ENCODE measurements at regions not wholly inside any gene's neighbourhood (a gene's known extent, or its start where the extent isn't known, plus 50 kb on each side); places are given as distances from the start of the nearest gene placed in this dataset.
"Not testable (repeated sequence)": the region's sequence is repeated elsewhere in the genome, so short reads cannot be mapped to it uniquely, and the experiment has no call there.

GRCh38 chr4:1549638-1550035 lies 134.5 kb downstream of the FAM53A start:
- no peaks in the 10 kb centered on the region for H3K9me3 ChIP-seq (ENCODE audit: low read length)
- peaks cover 19% of the 10 kb centered on the region for H3K27me3 ChIP-seq (ENCODE audit: insufficient read depth, low read length)
- no peaks in the 10 kb centered on the region for H3K4me1 ChIP-seq (ENCODE audit: insufficient read depth, low read length)
- no peak overlapping the region for H2AFZ ChIP-seq (ENCODE audit: low read depth, low read length)
- H3K36me3 ChIP-seq (ENCODE audit: insufficient read depth, low read length): no peaks in the 10 kb centered on the region
- no peak overlapping the region for H3K4me3 ChIP-seq (ENCODE audit: low read length)

DNA sequence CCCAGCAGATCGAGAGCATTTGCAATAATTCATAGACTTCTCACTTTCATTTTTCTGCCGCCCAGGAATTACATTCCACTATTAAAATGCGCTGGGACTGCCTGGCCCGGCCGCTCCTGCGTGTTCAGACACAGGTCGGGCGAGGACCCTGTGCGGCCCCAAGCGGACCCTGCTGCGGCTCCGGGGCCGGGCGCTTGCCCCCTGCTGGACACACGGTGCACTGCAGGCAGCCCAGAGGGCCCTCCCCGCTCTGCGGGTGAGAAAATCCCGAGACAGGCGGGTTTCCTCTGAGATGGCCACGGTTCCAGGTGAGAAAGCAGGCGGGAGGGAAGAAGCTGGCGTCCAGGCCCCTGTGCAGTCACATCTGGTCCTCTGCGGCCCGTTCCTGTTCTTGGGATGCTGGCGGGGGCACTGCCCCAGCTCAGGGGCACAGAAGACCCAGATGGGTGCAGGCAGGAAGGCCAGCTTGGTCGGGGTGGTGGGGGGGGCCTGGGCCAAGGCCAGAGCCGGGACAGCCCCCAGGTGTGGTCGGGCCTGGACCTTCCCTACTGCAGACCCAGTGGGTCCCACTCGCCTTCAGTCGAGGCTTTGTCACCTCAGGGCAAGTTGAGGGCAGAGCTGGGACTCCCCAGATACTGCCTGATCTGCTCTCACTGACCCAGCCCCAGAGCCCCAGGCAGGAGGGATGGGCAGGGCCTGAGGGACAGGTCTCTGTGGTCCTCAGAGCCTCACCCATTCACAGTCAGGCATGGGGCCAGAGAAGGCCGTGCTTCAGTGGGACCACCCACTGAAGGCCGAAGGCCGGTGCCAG lies 135.1 kb downstream of the FAM53A start:
- H3K4me1 ChIP-seq (ENCODE audit: insufficient read depth, low read length); H3K9me3 ChIP-seq (ENCODE audit: low read length); H2AFZ ChIP-seq (ENCODE audit: low read depth, low read length); H3K4me3 ChIP-seq (ENCODE audit: low read length); H3K36me3 ChIP-seq (ENCODE audit: insufficient read depth, low read length): not testable (repeated sequence)
- H3K27me3 ChIP-seq (ENCODE audit: insufficient read depth, low read length): peaks cover 22% of the 10 kb centered on the region

DNA sequence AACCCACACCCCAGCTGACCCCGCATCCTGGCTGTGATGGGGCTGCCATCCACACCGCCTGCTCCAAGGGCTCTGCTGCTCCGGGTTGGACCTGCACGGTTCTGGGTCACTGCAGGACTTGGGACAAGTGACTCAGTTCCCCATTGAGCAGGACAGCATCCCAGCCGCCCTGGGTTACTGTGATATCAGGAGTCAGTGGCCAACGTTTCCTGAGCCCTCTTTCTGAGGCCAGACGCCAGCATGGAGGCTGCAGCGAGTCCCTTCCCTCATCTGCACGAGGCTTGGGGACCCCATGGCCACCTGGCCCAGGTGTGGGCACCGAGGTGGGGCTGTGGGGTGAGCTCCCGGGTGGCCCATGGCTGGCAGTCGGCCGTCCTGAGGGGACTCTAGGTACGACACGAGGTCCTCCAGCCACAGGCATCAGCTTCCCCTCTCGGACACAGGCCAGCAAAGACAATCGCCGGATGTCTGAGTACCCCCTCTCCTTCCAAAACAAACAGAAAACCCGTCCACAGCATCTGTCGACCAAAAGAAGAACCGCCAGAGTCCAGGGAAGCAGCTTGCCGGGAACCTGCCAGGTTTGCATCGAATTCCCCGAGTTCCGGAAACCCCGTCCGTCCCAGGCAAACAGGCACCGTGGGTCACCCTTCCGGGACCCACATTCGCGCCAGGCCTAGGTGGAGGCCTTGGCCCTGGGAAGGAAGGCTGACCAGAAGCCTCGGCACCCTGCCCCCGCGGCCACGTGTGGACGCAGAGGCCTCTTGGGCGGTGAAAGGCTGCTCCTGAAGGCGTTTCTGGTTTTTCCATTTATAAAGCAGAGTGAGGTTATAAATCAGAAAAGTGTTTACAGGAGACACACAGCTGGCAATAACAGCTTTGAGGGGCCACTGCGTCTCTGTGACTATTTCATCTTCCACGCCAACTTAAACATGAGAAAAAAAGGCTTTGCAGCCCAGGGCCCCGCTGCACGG lies 136.0 kb downstream of the FAM53A start:
- H3K4me3 ChIP-seq (ENCODE audit: low read length): no peak overlapping the region

DNA sequence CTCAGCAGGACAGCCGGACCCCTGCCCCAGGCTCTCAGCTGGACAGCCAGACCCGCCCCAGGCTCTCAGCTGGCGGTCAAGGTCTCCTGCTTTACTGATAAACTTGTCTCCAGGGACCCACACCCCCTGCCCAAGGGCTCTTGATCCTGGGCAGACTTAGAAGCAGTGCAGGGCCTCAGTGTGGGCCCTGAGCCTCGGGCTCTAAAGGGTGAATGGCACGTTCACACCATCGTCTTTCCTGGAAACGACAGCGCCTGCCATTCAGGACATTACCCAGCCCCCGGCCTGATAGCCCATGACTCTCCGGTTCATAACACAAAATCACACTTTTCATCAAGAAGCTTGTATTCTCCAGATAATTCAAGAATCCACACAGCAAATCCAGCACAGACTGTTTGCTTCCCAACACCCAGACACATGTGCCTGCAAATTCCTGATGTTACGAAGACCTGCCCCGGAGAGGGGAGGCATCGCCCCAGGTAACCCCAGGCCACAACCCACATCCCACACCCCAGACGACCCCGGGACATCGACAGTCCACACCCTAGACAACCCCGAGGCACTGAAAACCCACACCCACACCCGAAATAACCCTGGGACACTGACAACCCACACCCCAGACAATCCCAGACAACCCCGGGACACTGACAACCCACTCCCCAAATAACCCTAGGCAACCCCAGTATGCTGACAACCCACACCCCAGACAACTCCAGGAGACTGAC lies 136.8 kb downstream of the FAM53A start:
- Histone ChIP-seq H3K36me3 (ENCODE audit: insufficient read depth, low read length) (no peaks in the 10 kb centered on the region), H3K4me1 (ENCODE audit: insufficient read depth, low read length) (no peaks in the 10 kb centered on the region), H3K27me3 (ENCODE audit: insufficient read depth, low read length) (peaks cover 38% of the 10 kb centered on the region), H3K9me3 (ENCODE audit: low read length) (no peaks in the 10 kb centered on the region), H3K4me3 (ENCODE audit: low read length) (no peak overlapping the region), H2AFZ (ENCODE audit: low read depth, low read length) (no peak overlapping the region)

More for the DNA sequence above, 136.0 kb downstream of the FAM53A start:
- H2AFZ ChIP-seq (ENCODE audit: low read depth, low read length): no peak overlapping the region
- H3K4me1 ChIP-seq (ENCODE audit: insufficient read depth, low read length): no peaks in the 10 kb centered on the region
- no peaks in the 10 kb centered on the region for H3K36me3 ChIP-seq (ENCODE audit: insufficient read depth, low read length)
- no peaks in the 10 kb centered on the region for H3K9me3 ChIP-seq (ENCODE audit: low read length)
- peaks cover 29% of the 10 kb centered on the region for H3K27me3 ChIP-seq (ENCODE audit: insufficient read depth, low read length)

DNA sequence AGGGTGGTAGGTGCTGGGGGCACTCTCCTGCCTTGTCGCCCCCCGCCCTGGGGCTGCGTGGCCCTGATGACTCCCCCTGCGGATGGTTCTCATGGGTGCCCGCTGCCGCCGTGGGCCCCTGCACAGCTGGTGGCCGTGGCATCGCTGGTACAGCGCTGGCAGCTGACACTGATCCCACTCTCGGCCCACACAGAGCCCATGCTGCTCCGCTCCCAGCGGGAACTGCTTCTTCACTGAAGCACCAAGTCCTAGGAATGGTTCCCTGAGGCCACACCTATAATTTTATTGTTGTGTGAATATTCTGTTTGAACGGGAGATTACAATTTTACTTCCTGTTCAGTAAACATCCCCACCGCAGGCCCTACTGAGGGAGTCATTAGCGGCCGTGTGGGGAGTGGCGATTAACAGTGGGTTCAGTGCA lies 138.6 kb upstream of the NKX1-1 start:
- Histone ChIP-seq H3K4me3 (ENCODE audit: low read length) (no peak overlapping the region), H3K36me3 (ENCODE audit: insufficient read depth, low read length) (no peaks in the 10 kb centered on the region), H3K27me3 (ENCODE audit: insufficient read depth, low read length) (peaks cover 55% of the 10 kb centered on the region), H2AFZ (ENCODE audit: low read depth, low read length) (no peak overlapping the region), H3K9me3 (ENCODE audit: low read length) (no peaks in the 10 kb centered on the region), H3K4me1 (ENCODE audit: insufficient read depth, low read length) (no peaks in the 10 kb centered on the region)

GRCh38 chr4:1544435-1544834 lies 138.2 kb upstream of the NKX1-1 start:
- H3K27me3 ChIP-seq (ENCODE audit: insufficient read depth, low read length): peaks cover 57% of the 10 kb centered on the region
- not testable (repeated sequence) for H3K9me3 ChIP-seq (ENCODE audit: low read length); H3K4me3 ChIP-seq (ENCODE audit: low read length); H3K4me1 ChIP-seq (ENCODE audit: insufficient read depth, low read length); H2AFZ ChIP-seq (ENCODE audit: low read depth, low read length); H3K36me3 ChIP-seq (ENCODE audit: insufficient read depth, low read length)

GRCh38 chr4:1543976-1544375 lies 137.7 kb upstream of the NKX1-1 start:
- Histone ChIP-seq H3K36me3 (ENCODE audit: insufficient read depth, low read length) (no peaks in the 10 kb centered on the region), H3K9me3 (ENCODE audit: low read length) (no peaks in the 10 kb centered on the region), H3K4me3 (ENCODE audit: low read length) (no peak overlapping the region), H3K4me1 (ENCODE audit: insufficient read depth, low read length) (no peaks in the 10 kb centered on the region), H2AFZ (ENCODE audit: low read depth, low read length) (no peak overlapping the region), H3K27me3 (ENCODE audit: insufficient read depth, low read length) (peaks cover 62% of the 10 kb centered on the region)

DNA sequence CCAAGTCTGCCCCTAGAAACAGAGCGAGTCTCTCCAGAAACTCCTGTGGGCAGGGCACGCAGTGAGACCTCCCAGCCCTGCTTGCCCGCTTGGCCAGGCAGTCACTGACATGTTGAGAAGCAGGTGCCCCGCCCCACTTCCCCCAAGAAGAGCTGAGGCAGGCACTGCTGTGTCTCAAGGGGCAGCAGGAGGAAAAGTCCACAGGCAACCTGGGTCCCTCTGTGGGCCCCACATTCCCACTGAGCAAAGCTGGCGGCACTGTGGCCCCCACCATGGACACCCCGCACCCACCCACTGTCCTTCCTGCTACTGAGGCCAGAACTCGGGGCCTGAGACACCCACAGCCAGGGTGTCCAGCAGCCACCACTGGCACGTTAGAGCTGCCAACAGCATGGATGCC lies 137.3 kb upstream of the NKX1-1 start:
- Histone ChIP-seq H3K4me3 (ENCODE audit: low read length) (no peak overlapping the region), H2AFZ (ENCODE audit: low read depth, low read length) (no peak overlapping the region), H3K36me3 (ENCODE audit: insufficient read depth, low read length) (no peaks in the 10 kb centered on the region), H3K27me3 (ENCODE audit: insufficient read depth, low read length) (peaks cover 63% of the 10 kb centered on the region), H3K4me1 (ENCODE audit: insufficient read depth, low read length) (no peaks in the 10 kb centered on the region), H3K9me3 (ENCODE audit: low read length) (no peaks in the 10 kb centered on the region)

DNA sequence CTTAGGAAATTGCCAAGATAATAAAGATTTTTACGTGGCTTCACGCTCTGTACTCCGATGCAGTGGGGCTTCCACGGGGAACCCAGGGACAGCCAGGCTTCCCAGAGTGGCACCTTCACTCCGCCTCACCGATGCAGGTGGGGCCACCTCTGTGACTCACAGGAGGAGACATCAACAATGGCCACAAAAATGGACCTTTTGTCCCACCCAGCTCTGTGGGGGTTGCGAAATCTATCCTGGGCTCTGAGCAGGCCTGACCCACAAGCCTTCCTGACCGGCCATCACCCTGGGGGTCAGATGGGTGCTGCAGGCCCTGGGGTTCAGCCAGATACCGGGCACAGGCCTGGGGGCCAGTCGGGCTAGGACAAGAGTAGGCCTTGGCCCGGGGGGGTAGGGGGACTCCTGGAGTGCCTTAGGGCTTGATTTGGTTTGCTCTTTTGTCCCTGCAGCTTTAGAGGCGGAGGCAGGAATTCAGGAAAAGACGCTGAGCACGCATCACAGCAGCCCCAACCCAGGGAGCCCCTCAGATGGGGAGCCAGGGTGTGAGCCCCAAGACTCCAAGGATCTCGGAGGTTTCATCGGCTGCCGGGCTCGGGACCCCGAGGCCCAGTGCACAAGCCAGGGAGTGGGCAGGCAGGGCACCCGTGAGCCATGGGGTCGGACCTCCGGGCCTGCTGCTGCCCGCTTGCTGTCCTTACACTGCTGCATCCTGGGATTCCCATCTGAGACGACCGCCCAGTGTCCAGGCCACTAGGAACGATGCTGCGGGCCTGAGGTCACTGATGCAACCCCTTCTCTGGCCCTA lies 136.5 kb upstream of the NKX1-1 start:
- Histone ChIP-seq H3K4me3 (ENCODE audit: low read length) (no peak overlapping the region), H3K4me1 (ENCODE audit: insufficient read depth, low read length) (no peaks in the 10 kb centered on the region), H2AFZ (ENCODE audit: low read depth, low read length) (no peak overlapping the region), H3K9me3 (ENCODE audit: low read length) (no peaks in the 10 kb centered on the region), H3K36me3 (ENCODE audit: insufficient read depth, low read length) (no peaks in the 10 kb centered on the region), H3K27me3 (ENCODE audit: insufficient read depth, low read length) (peaks cover 54% of the 10 kb centered on the region)

- H3K4me3 ChIP-seq (ENCODE audit: low read length): no peak overlapping the region
- H3K4me1 ChIP-seq (ENCODE audit: insufficient read depth, low read length): no peaks in the 10 kb centered on the region
- H3K27me3 ChIP-seq (ENCODE audit: insufficient read depth, low read length): peaks cover 49% of the 10 kb centered on the region
- H3K36me3 ChIP-seq (ENCODE audit: insufficient read depth, low read length): no peaks in the 10 kb centered on the region
- H2AFZ ChIP-seq (ENCODE audit: low read depth, low read length): no peak overlapping the region
- no peaks in the 10 kb centered on the region for H3K9me3 ChIP-seq (ENCODE audit: low read length)
These were observed 135.9 kb upstream of the NKX1-1 start for GRCh38 chr4:1542226-1542490.

DNA sequence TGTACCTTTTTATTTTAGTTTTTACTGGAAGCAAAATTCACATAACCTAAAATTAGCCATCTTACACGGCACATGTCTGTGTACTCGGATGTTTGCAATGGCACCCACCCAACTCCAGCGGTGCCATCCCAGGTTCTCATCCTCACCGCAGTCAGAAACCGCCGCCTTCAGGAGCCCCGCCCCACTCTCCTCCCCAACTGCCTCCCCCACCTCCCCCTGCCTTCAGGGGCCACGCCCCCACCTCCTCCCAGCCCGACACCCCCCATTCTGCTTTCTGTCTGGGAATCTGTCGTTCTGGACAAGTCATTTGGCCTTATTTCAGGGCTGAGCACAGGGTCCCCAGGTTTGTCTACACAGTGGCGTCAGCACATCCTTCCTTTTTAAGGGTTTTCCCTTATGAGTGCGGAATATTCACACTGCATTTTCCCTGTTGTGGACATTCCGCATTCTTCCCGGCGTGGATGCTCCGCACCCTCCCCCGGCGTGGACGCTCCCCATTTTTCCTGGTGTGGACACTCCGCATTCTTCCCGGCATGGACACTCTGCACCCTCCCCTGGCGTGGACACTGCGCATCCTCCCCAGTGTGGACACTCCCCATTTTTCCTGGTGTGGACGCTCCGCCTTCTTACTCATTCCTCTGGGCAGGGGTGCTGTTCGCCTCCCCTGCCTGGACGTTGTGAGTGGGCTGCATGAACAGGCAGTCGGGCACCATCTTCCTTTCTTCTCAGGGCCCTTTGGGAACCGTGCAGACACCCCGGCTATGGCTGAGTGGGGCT lies 135.4 kb upstream of the NKX1-1 start:
- H3K9me3 ChIP-seq (ENCODE audit: low read length): no peaks in the 10 kb centered on the region
- H3K36me3 ChIP-seq (ENCODE audit: insufficient read depth, low read length): no peaks in the 10 kb centered on the region
- H2AFZ ChIP-seq (ENCODE audit: low read depth, low read length): no peak overlapping the region
- H3K4me3 ChIP-seq (ENCODE audit: low read length): no peak overlapping the region
- peaks cover 50% of the 10 kb centered on the region for H3K27me3 ChIP-seq (ENCODE audit: insufficient read depth, low read length)
- H3K4me1 ChIP-seq (ENCODE audit: insufficient read depth, low read length): no peaks in the 10 kb centered on the region
